HEK293T (cell line): ENCODE measurements at regions not wholly inside any gene's neighbourhood (a gene's known extent, or its start where the extent isn't known, plus 50 kb on each side); places are given as distances from the start of the nearest gene placed in this dataset.

ENCODE experiments used
- BHLHE40 ChIP-seq: fragments of 450-650 bp; IDR thresholded peaks from 2 replicates; pipeline ENCODE4 v1.6.1; 2016; ENCODE audit warnings: mild to moderate bottlenecking, moderate library complexity, borderline replicate concordance
- CTBP1 ChIP-seq: fragments of 450-650 bp; IDR thresholded peaks from 2 replicates; pipeline ENCODE4 v1.6.1; 2016; ENCODE audit warnings: borderline replicate concordance
- ELF4 ChIP-seq: fragments of 450-650 bp; IDR thresholded peaks from 2 replicates; pipeline ENCODE4 v1.6.1; 2017; ENCODE audit warnings: antibody characterized with exemption
- FOXA1 ChIP-seq: fragments of 450-650 bp; IDR thresholded peaks from 2 replicates; pipeline ENCODE4 v1.6.1; 2016; ENCODE audit warnings: mild to moderate bottlenecking
- FOXK2 ChIP-seq: fragments of 450-650 bp; IDR thresholded peaks from 2 replicates; pipeline ENCODE4 v1.6.1; 2016; ENCODE audit warnings: mild to moderate bottlenecking
- FOXM1 ChIP-seq: fragments of 450-650 bp; IDR thresholded peaks from 2 replicates; pipeline ENCODE4 v1.6.1; 2017; ENCODE audit warnings: mild to moderate bottlenecking, borderline replicate concordance
- L3MBTL2 ChIP-seq: fragments of 450-650 bp; conservative IDR thresholded peaks from 2 replicates; pipeline ENCODE4 v1.6.1; 2016; ENCODE audit warnings: mild to moderate bottlenecking
- NFRKB ChIP-seq: fragments of 450-650 bp; IDR thresholded peaks from 2 replicates; pipeline ENCODE4 v1.6.1; 2016; ENCODE audit warnings: mild to moderate bottlenecking, moderate library complexity
- SP1 ChIP-seq: fragments of 450-650 bp; IDR thresholded peaks from 2 replicates; pipeline ENCODE4 v1.6.1; 2017
- SUZ12 ChIP-seq: fragments of 450-650 bp; IDR thresholded peaks from 2 replicates; pipeline ENCODE4 v1.6.1; 2016; ENCODE audit warnings: mild to moderate bottlenecking
- ZNF384 ChIP-seq: fragments of 450-650 bp; IDR thresholded peaks from 2 replicates; pipeline ENCODE4 v1.6.1; 2016

DNA sequence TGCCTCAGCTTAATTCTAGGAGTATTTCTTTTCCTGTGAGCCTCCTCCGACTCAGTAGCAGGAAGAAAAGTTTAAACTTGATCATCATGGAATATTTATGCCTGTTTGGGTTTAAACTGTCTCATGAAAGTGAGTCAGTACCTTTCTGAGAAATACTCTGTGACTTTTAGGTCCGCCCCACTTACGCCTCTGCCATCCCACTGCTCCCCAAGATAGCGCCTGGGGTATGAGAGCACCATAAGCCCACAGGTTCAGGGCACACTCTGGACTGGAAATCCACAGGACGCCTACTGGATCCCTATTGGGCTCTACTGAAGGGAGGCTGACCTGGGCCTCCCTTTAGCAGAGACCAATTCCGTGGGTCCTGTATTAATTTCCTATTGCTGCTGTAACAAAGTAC lies 175.8 kb upstream of the CDH20 start:
- TF ChIP-seq FOXA1: no peak
- no peak for TF ChIP-seq BHLHE40
- TF ChIP-seq SUZ12: no peak
- no peak for TF ChIP-seq FOXK2
- TF ChIP-seq ZNF384: no peak
- no peak for TF ChIP-seq CTBP1
- TF ChIP-seq NFRKB: no peak
- TF ChIP-seq FOXM1: no peak
- TF ChIP-seq ELF4: no peak
- no peak for TF ChIP-seq L3MBTL2
- no peak for TF ChIP-seq SP1
